ENCODE measurements at regions not wholly inside any gene's neighbourhood (a gene's known extent, or its start where the extent isn't known, plus 50 kb on each side); places are given as distances from the start of the nearest gene placed in this dataset.

GRCh38 chr5:71953866-71954265 lies 153.4 kb upstream of the MAP1B start:
- intact Hi-C loops (cut with DNase I; ENCODE audit: low total_unique reads) = no loop called here
- TF ChIP-seq CTCF (IDR thresholded peaks at IDR 0.05) = no peak
- DNase-seq = no peak
- no peak overlapping the region for H3K4me3 ChIP-seq
- peaks cover 0 to 11% (median 10%) of the 10 kb centered on the region in 4 donors for H3K4me1 ChIP-seq
- H3K27ac ChIP-seq = no peak overlapping the region
- no peaks in the 10 kb centered on the region for H3K36me3 ChIP-seq
- H3K27me3 ChIP-seq = no peaks in the 10 kb centered on the region
- H3K9me3 ChIP-seq = peaks cover 0 to 5% (median 0%) of the 10 kb centered on the region in 3 donors

- Histone ChIP-seq H3K36me3 (no peaks in the 10 kb centered on the region), H3K9me3 (peaks cover 0 to under 1% (median 0%) of the 10 kb centered on the region in 3 donors), H3K27ac (no peak overlapping the region), H3K4me1 (peaks cover 0 to 11% (median 10%) of the 10 kb centered on the region in 4 donors), H3K4me3 (no peak overlapping the region), H3K27me3 (no peaks in the 10 kb centered on the region)
- intact Hi-C loops (cut with DNase I; ENCODE audit: low total_unique reads) = no loop called here
- no peak for DNase-seq
- TF ChIP-seq CTCF (IDR thresholded peaks at IDR 0.05) = no peak
Measured at GRCh38 chr5:71954329-71954728, 152.9 kb upstream of the MAP1B start.

GRCh38 chr5:71955723-71956122 lies 151.6 kb upstream of the MAP1B start:
- Histone ChIP-seq H3K27me3 (no peaks in the 10 kb centered on the region), H3K36me3 (no peaks in the 10 kb centered on the region), H3K4me3 (no peak overlapping the region), H3K9me3 (no peaks in the 10 kb centered on the region), H3K4me1 (peaks cover 0 to 11% (median 10%) of the 10 kb centered on the region in 4 donors), H3K27ac (no peak overlapping the region)
- no peak for DNase-seq
- no peak for TF ChIP-seq CTCF (IDR thresholded peaks at IDR 0.05)
- intact Hi-C loops (cut with DNase I; ENCODE audit: low total_unique reads) = no loop called here

GRCh38 chr5:71957292-71957898 lies 149.9 kb upstream of the MAP1B start:
- intact Hi-C loops (cut with DNase I; ENCODE audit: low total_unique reads) = no loop called here
- no peaks in the 10 kb centered on the region for H3K9me3 ChIP-seq
- no peak overlapping the region for H3K27ac ChIP-seq
- H3K36me3 ChIP-seq = no peaks in the 10 kb centered on the region
- H3K27me3 ChIP-seq = no peaks in the 10 kb centered on the region
- H3K4me3 ChIP-seq = no peak overlapping the region
- H3K4me1 ChIP-seq = peaks cover 0 to 11% (median 10%) of the 10 kb centered on the region in 4 donors
- no peak for TF ChIP-seq CTCF (IDR thresholded peaks at IDR 0.05)
- DNase-seq = no peak

GRCh38 chr5:71960195-71960594 lies 147.1 kb upstream of the MAP1B start:
- peaks cover 0 to 21% (median 10%) of the 10 kb centered on the region in 4 donors for H3K4me1 ChIP-seq
- no peak overlapping the region for H3K27ac ChIP-seq
- no peaks in the 10 kb centered on the region for H3K9me3 ChIP-seq
- H3K4me3 ChIP-seq = no peak overlapping the region
- no peaks in the 10 kb centered on the region for H3K36me3 ChIP-seq
- intact Hi-C loops (cut with DNase I; ENCODE audit: low total_unique reads) = no loop called here
- no peaks in the 10 kb centered on the region for H3K27me3 ChIP-seq
- DNase-seq = no peak
- no peak for TF ChIP-seq CTCF (IDR thresholded peaks at IDR 0.05)

- H3K4me1 ChIP-seq = peaks cover 0 to 16% (median 7%) of the 10 kb centered on the region in 4 donors
- DNase-seq = no peak
- no peaks in the 10 kb centered on the region for H3K9me3 ChIP-seq
- H3K27me3 ChIP-seq = no peaks in the 10 kb centered on the region
- no peak for TF ChIP-seq CTCF (IDR thresholded peaks at IDR 0.05)
- H3K27ac ChIP-seq = no peak overlapping the region
- H3K36me3 ChIP-seq = no peaks in the 10 kb centered on the region
- no peak overlapping the region for H3K4me3 ChIP-seq
- intact Hi-C loops (cut with DNase I; ENCODE audit: low total_unique reads) = no loop called here
Measured at GRCh38 chr5:71961786-71962185, 145.5 kb upstream of the MAP1B start.
